ENCODE measurements at regions not wholly inside any gene's neighbourhood (a gene's known extent, or its start where the extent isn't known, plus 50 kb on each side); places are given as distances from the start of the nearest gene placed in this dataset.

- TF ChIP-seq CTCF (IDR thresholded peaks at IDR 0.05; ENCODE audit: extremely low read depth, insufficient read depth, missing control alignments) = no peak
- in situ Hi-C loops (cut with MboI; ENCODE audit: low pct_unique_long_range_greater_than_20kb, low sequenced_read_pairs, unreplicated experiment) = no loop called here
- DNase-seq (ENCODE audit: low spot score) = no peak
Observed at GRCh38 chr1:4046836-4047461, 146.9 kb upstream of the C1orf174 start.

GRCh38 chr1:4047666-4048065 is 147.6 kb upstream of the C1orf174 start:
- in situ Hi-C loops (cut with MboI; ENCODE audit: low pct_unique_long_range_greater_than_20kb, low sequenced_read_pairs, unreplicated experiment) = no loop called here
- DNase-seq (ENCODE audit: low spot score) = no peak
- TF ChIP-seq CTCF (IDR thresholded peaks at IDR 0.05; ENCODE audit: extremely low read depth, insufficient read depth, missing control alignments) = no peak

GRCh38 chr1:4048076-4048475 is 148.0 kb upstream of the C1orf174 start:
- TF ChIP-seq CTCF (IDR thresholded peaks at IDR 0.05; ENCODE audit: extremely low read depth, insufficient read depth, missing control alignments) = no peak
- in situ Hi-C loops (cut with MboI; ENCODE audit: low pct_unique_long_range_greater_than_20kb, low sequenced_read_pairs, unreplicated experiment) = no loop called here
- DNase-seq (ENCODE audit: low spot score) = no peak

- TF ChIP-seq CTCF (IDR thresholded peaks at IDR 0.05; ENCODE audit: extremely low read depth, insufficient read depth, missing control alignments) = no peak
- DNase-seq (ENCODE audit: low spot score) = no peak
- in situ Hi-C loops (cut with MboI; ENCODE audit: low pct_unique_long_range_greater_than_20kb, low sequenced_read_pairs, unreplicated experiment) = no loop called here
Observed at GRCh38 chr1:4048921-4049320, 148.8 kb upstream of the C1orf174 start.

GRCh38 chr1:4050998-4051397 is 150.9 kb upstream of the C1orf174 start:
- no peak for DNase-seq (ENCODE audit: low spot score)
- no peak for TF ChIP-seq CTCF (IDR thresholded peaks at IDR 0.05; ENCODE audit: extremely low read depth, insufficient read depth, missing control alignments)
- in situ Hi-C loops (cut with MboI; ENCODE audit: low pct_unique_long_range_greater_than_20kb, low sequenced_read_pairs, unreplicated experiment) = no loop called here

- in situ Hi-C loops (cut with MboI; ENCODE audit: low pct_unique_long_range_greater_than_20kb, low sequenced_read_pairs, unreplicated experiment) = no loop called here
- TF ChIP-seq CTCF (IDR thresholded peaks at IDR 0.05; ENCODE audit: extremely low read depth, insufficient read depth, missing control alignments) = no peak
Observed at GRCh38 chr1:4052657-4053056, 152.6 kb upstream of the C1orf174 start.

More at GRCh38 chr1:4052657-4053056, 152.6 kb upstream of the C1orf174 start:
- DNase-seq (ENCODE audit: low spot score) = no peak
